IPS DF 19.7 (cell line): ENCODE measurements at regions not wholly inside any gene's neighbourhood (a gene's known extent, or its start where the extent isn't known, plus 50 kb on each side); places are given as distances from the start of the nearest gene placed in this dataset.

Experiments used
- DNase-seq: peaks from one replicate; pipeline ENCODE4 v3.0.0-alpha.2; 2013; ENCODE audit warnings: low read depth, low spot score

GRCh38 chr10:90403211-90404000, 454.4 kb downstream of the HTR7 start:
- no peak for DNase-seq

GRCh38 chr10:90407131-90407530, 450.7 kb downstream of the HTR7 start:
- no peak for DNase-seq

GRCh38 chr10:90407851-90408250, 450.0 kb downstream of the HTR7 start:
- no peak for DNase-seq

- no peak for DNase-seq
These were observed 445.3 kb downstream of the HTR7 start for GRCh38 chr10:90412582-90412981.

GRCh38 chr10:90413196-90413595, 444.6 kb downstream of the HTR7 start:
- no peak for DNase-seq

GRCh38 chr10:90414926-90415325, 442.9 kb downstream of the HTR7 start:
- no peak for DNase-seq

- no peak for DNase-seq
These were observed 440.8 kb downstream of the HTR7 start for GRCh38 chr10:90417029-90417428.

GRCh38 chr10:90417476-90418210, 440.2 kb downstream of the HTR7 start:
- DNase-seq: no peak

- no peak for DNase-seq
These were observed 438.8 kb downstream of the HTR7 start for GRCh38 chr10:90418869-90419652.

GRCh38 chr10:90420637-90421318, 437.1 kb downstream of the HTR7 start:
- no peak for DNase-seq

- no peak for DNase-seq
These were observed 436.0 kb downstream of the HTR7 start for GRCh38 chr10:90421874-90422273.

GRCh38 chr10:90424730-90425129, 433.1 kb downstream of the HTR7 start:
- no peak for DNase-seq

GRCh38 chr10:90430186-90430585, 427.7 kb downstream of the HTR7 start:
- no peak for DNase-seq

- no peak for DNase-seq
These were observed 425.0 kb downstream of the HTR7 start for GRCh38 chr10:90432866-90433265.

- DNase-seq: no peak
These were observed 422.5 kb downstream of the HTR7 start for GRCh38 chr10:90435296-90435695.

GRCh38 chr10:90437452-90437851, 420.4 kb downstream of the HTR7 start:
- DNase-seq: no peak

- no peak for DNase-seq
These were observed 417.0 kb downstream of the HTR7 start for GRCh38 chr10:90440870-90441269.

- no peak for DNase-seq
These were observed 414.5 kb downstream of the HTR7 start for GRCh38 chr10:90443342-90443741.

GRCh38 chr10:90447831-90448230, 410.0 kb downstream of the HTR7 start:
- DNase-seq: no peak

- no peak for DNase-seq
These were observed 407.0 kb downstream of the HTR7 start for GRCh38 chr10:90450797-90451196.

- no peak for DNase-seq
These were observed 406.6 kb downstream of the HTR7 start for GRCh38 chr10:90451283-90451682.

- DNase-seq: no peak
These were observed 399.8 kb downstream of the HTR7 start for GRCh38 chr10:90458054-90458453.
